ENCODE measurements at regions not wholly inside any gene's neighbourhood (a gene's known extent, or its start where the extent isn't known, plus 50 kb on each side); places are given as distances from the start of the nearest gene placed in this dataset.

DNA sequence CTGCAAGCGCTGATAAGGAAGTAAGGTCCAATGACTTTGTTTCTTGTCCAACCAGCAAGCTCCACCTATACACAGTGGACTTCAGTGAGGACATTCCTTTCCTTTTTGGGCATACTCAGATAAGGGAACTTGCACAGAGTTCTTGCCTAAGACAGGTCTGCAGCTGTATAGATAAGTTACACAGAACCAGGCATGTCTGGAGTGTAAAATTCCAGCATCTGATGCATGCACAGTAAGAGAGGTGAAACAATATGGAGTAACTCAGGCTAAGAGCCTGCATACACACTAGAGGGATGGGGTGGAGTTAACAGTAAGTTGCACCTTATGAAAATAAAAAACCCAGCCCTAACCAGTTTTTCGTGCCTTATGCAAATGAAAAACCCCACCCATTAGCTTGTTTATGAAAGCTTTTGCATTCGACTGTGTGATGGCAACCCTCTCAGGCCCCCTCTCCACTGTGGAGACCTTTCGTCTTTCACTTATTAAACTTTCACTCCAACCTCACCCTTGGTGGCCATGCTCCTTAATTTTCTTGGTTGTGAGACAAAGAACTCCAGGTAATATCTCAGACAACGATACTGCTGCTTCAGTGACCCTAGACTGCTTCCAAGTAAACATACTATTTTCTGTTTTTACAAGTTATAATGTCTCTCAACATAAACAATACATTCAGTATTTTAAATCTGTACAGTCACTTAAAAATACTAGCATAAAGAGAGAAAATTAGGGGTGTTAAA is 2859.0 kb upstream of the PCDH20 start:
- TF ChIP-seq, protein P1, sequence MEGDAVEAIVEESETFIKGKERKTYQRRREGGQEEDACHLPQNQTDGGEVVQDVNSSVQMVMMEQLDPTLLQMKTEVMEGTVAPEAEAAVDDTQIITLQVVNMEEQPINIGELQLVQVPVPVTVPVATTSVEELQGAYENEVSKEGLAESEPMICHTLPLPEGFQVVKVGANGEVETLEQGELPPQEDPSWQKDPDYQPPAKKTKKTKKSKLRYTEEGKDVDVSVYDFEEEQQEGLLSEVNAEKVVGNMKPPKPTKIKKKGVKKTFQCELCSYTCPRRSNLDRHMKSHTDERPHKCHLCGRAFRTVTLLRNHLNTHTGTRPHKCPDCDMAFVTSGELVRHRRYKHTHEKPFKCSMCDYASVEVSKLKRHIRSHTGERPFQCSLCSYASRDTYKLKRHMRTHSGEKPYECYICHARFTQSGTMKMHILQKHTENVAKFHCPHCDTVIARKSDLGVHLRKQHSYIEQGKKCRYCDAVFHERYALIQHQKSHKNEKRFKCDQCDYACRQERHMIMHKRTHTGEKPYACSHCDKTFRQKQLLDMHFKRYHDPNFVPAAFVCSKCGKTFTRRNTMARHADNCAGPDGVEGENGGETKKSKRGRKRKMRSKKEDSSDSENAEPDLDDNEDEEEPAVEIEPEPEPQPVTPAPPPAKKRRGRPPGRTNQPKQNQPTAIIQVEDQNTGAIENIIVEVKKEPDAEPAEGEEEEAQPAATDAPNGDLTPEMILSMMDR (IDR thresholded peaks at IDR 0.05; ENCODE audit: insufficient read depth, low read length, poor library complexity, severe bottlenecking), result no peak
- no peaks in the 10 kb centered on the region for H3K27me3 ChIP-seq (replicated peaks; ENCODE audit: control insufficient read depth, insufficient read depth, low read length)
- no peak overlapping the region for H3K4me3 ChIP-seq (replicated peaks; ENCODE audit: low read depth, low read length)
- no peaks in the 10 kb centered on the region for H3K36me3 ChIP-seq (ENCODE audit: control insufficient read depth, insufficient read depth, low read length)
- DNase-seq (ENCODE audit: extremely low read depth, insufficient read length), result no peak

DNA sequence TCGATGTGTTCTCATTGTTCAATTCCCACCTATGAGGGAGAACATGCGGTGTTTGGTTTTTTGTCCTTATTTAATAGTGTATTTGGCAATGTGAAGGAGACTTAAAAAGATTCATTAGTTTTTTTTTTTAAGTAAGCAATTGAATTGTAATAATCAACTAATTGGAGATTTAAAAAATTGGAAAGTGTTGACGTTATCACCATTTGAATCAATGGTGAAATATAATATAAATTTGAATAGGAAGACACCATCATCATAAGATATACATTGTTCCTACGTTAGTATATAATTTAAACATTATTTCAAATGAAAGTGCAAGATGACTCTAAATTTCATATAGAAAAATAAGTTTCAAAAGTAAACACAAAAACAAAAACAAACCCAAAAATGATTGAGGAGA is 2858.1 kb upstream of the PCDH20 start:
- TF ChIP-seq, protein P1 (IDR thresholded peaks at IDR 0.05; ENCODE audit: insufficient read depth, low read length, poor library complexity, severe bottlenecking), result no peak
- no peaks in the 10 kb centered on the region for H3K36me3 ChIP-seq (ENCODE audit: control insufficient read depth, insufficient read depth, low read length)
- DNase-seq (ENCODE audit: extremely low read depth, insufficient read length), result no peak
- no peaks in the 10 kb centered on the region for H3K27me3 ChIP-seq (replicated peaks; ENCODE audit: control insufficient read depth, insufficient read depth, low read length)
- H3K4me3 ChIP-seq (replicated peaks; ENCODE audit: low read depth, low read length), result no peak overlapping the region

DNA sequence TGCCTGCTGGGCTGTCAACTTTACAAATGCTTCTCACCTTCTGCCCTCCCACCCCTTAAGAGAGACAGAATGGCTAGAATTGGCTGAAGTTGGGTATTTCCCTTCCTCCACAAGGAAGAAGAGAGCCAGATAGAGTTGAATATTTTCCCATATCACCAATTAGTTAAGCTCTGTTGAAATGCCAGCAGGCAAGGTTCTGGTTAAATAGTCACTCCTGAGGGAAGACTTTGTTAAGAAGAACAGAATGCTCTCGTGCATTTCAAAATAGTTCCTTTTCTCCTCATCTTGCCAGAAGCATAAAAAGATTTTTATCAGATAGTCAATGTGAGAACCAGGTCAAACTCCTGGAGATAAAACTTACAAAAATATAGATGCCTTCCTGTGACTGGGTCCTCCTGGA is 2857.0 kb upstream of the PCDH20 start:
- H3K4me3 ChIP-seq (replicated peaks; ENCODE audit: low read depth, low read length), result no peak overlapping the region
- DNase-seq (ENCODE audit: extremely low read depth, insufficient read length), result no peak
- no peaks in the 10 kb centered on the region for H3K27me3 ChIP-seq (replicated peaks; ENCODE audit: control insufficient read depth, insufficient read depth, low read length)
- TF ChIP-seq, protein P1 (IDR thresholded peaks at IDR 0.05; ENCODE audit: insufficient read depth, low read length, poor library complexity, severe bottlenecking), result no peak
- H3K36me3 ChIP-seq (ENCODE audit: control insufficient read depth, insufficient read depth, low read length), result no peaks in the 10 kb centered on the region

DNA sequence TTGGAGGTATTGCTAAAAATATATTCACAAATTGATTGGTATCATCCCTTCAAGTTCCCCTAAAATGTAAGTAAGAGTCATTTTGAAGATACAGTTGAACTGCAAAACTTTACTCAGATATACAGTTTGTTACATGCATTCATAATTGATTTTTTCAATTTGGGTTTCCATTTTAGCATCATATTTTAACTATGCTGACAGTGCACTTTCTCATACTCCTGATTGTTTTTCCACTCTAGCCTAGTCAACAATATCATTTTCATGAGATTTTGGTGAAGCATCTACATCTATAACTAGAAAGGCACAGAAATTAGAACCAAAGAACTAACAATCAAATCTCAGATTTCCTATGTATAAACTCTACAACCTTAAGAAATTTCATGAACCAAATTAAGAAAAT is 2850.4 kb upstream of the PCDH20 start:
- DNase-seq (ENCODE audit: extremely low read depth, insufficient read length), result no peak
- TF ChIP-seq, protein P1 (IDR thresholded peaks at IDR 0.05; ENCODE audit: insufficient read depth, low read length, poor library complexity, severe bottlenecking), result no peak
- H3K36me3 ChIP-seq (ENCODE audit: control insufficient read depth, insufficient read depth, low read length), result no peaks in the 10 kb centered on the region
- no peaks in the 10 kb centered on the region for H3K27me3 ChIP-seq (replicated peaks; ENCODE audit: control insufficient read depth, insufficient read depth, low read length)
- H3K4me3 ChIP-seq (replicated peaks; ENCODE audit: low read depth, low read length), result no peak overlapping the region

DNA sequence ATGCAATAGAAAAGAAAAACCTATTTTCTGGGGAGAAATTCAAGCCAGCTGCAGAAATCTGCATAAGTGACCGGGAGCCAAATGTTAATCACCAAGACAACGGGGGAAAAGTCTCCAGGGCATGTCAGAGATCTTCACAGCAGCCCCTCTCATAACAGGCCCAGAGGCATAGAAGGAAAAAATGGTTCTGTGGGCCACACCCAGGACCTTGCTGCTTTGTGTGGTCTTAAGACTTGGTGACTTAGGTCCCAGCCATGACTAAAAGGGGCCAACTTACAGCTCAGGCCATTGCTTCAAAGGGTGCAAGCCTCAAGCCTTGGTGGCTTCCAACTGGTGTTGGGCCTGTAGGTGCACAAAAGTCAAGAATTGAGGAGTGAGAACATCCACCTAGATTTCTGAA is 2847.6 kb upstream of the PCDH20 start:
- no peak for DNase-seq (ENCODE audit: extremely low read depth, insufficient read length)
- Histone ChIP-seq H3K27me3 (replicated peaks; ENCODE audit: control insufficient read depth, insufficient read depth, low read length) (no peaks in the 10 kb centered on the region), H3K36me3 (ENCODE audit: control insufficient read depth, insufficient read depth, low read length) (no peaks in the 10 kb centered on the region), H3K4me3 (replicated peaks; ENCODE audit: low read depth, low read length) (no peak overlapping the region)
- TF ChIP-seq, protein P1 (IDR thresholded peaks at IDR 0.05; ENCODE audit: insufficient read depth, low read length, poor library complexity, severe bottlenecking), result no peak

DNA sequence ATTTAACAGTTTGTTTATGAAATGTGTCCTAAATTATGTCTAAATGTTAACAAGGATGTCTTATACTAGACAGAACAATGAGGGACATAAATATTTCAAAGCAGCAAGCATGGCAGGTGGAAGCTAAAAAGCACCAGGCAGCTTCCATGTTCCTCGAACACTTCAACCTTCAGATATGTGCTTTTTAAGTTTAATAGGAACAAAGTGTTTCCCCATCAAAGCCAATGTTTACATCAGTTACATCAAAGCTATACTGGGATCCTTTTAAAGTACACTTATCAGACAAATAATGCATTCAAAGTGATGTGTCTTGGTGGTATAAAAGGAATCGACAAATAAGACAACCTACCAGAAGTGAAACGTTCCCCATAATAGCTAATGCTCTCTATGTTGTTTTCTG is 2841.1 kb upstream of the PCDH20 start:
- Histone ChIP-seq H3K27me3 (replicated peaks; ENCODE audit: control insufficient read depth, insufficient read depth, low read length) (no peaks in the 10 kb centered on the region), H3K4me3 (replicated peaks; ENCODE audit: low read depth, low read length) (no peak overlapping the region), H3K36me3 (ENCODE audit: control insufficient read depth, insufficient read depth, low read length) (no peaks in the 10 kb centered on the region)
- no peak for DNase-seq (ENCODE audit: extremely low read depth, insufficient read length)
- TF ChIP-seq, protein P1 (IDR thresholded peaks at IDR 0.05; ENCODE audit: insufficient read depth, low read length, poor library complexity, severe bottlenecking), result no peak
